ENCODE measurements at regions not wholly inside any gene's neighbourhood (a gene's known extent, or its start where the extent isn't known, plus 50 kb on each side); places are given as distances from the start of the nearest gene placed in this dataset.

DNA sequence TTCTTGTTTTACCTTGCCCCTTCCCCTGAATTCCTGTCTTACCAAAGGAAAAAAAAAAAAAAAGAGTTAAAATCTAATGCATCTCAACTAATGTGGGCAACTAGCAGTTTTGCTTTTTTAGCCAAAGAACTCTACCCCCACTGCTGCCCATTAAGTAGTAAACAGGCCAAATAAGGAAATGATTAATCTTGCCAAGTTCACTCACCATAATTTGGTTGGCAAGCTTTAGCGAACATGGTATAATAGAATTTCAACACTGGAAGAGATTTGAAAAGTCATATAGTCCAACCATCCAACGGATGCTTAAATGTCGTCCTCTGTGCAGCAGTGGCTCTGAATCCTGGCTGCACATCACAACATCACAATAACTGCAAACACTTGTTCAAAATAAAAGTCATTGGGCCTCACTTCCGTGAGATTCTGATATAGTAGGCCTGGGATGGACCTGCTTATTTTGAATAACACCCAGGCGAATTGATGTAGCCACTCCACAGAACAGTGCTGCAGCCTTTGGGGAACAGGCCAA, 142.0 kb upstream of the UBE2E1 start:
- TF ChIP-seq, protein P1, sequence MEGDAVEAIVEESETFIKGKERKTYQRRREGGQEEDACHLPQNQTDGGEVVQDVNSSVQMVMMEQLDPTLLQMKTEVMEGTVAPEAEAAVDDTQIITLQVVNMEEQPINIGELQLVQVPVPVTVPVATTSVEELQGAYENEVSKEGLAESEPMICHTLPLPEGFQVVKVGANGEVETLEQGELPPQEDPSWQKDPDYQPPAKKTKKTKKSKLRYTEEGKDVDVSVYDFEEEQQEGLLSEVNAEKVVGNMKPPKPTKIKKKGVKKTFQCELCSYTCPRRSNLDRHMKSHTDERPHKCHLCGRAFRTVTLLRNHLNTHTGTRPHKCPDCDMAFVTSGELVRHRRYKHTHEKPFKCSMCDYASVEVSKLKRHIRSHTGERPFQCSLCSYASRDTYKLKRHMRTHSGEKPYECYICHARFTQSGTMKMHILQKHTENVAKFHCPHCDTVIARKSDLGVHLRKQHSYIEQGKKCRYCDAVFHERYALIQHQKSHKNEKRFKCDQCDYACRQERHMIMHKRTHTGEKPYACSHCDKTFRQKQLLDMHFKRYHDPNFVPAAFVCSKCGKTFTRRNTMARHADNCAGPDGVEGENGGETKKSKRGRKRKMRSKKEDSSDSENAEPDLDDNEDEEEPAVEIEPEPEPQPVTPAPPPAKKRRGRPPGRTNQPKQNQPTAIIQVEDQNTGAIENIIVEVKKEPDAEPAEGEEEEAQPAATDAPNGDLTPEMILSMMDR (IDR thresholded peaks at IDR 0.05; ENCODE audit: low read depth, low read length, poor library complexity, severe bottlenecking) = no peak
- TF ChIP-seq EZH2phosphoT487 (IDR thresholded peaks at IDR 0.05; ENCODE audit: borderline replicate concordance, low read length) = no peak
